GM12892 (cell line): ENCODE measurements at regions not wholly inside any gene's neighbourhood (a gene's known extent, or its start where the extent isn't known, plus 50 kb on each side); places are given as distances from the start of the nearest gene placed in this dataset.
"Not testable (repeated sequence)": the region's sequence is repeated elsewhere in the genome, so short reads cannot be mapped to it uniquely, and the experiment has no call there.

ENCODE experiments used
- DNase-seq: peaks from one replicate; pipeline ENCODE4 v3.0.0; 2011; ENCODE audit not compliant: insufficient read length
- FAIRE-seq: peaks from 2 replicates; lab custom pipeline; 2011; peaks lifted over from hg19 to GRCh38; lab: Jason Lieb, UNC
- POLR2A ChIP-seq: IDR thresholded peaks from 2 replicates; pipeline ENCODE4 v1.6.1; 2011; ENCODE audit warnings: low read depth, low read length, control low read depth
- POLR2AphosphoS5 ChIP-seq: IDR thresholded peaks from 2 replicates; pipeline ENCODE4 v1.6.1; 2011; ENCODE audit warnings: low read depth, low read length, control low read depth
- TAF1 ChIP-seq: IDR thresholded peaks from 2 replicates; pipeline ENCODE4 v1.6.1; 2011; ENCODE audit warnings: low read depth, mild to moderate bottlenecking, control low read depth, low read length, borderline replicate concordance

DNA sequence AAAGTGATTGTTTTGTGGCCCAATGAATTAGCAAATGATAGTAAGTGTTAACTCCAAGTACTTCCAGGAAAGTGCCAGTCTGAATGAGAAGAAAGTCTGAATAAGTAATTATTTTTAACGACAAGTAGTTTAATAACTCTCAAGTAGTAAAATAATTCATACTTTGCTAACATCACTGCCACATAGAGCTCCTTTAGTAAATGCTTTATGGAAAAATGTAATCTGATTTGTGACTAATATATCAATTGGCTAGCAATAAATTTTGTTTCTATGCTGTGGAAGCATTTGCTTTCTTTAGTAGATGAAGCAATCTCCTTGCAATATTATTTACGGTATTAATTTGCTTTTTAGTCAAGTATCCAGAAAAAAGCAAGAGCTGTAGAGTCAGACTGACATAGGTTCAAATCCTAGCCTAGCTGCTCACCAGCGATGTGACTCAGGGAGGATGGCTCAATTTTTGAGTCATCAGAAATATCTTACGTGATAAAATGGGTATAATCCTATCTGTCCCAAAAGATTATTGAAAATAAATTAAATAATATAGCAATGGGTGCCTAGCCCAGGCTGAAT is 329.3 kb downstream of the FGFR2 start:
- DNase-seq (no peak), FAIRE-seq (no peak)
- TF ChIP-seq POLR2A (no peak), POLR2AphosphoS5 (no peak), TAF1 (no peak)

DNA sequence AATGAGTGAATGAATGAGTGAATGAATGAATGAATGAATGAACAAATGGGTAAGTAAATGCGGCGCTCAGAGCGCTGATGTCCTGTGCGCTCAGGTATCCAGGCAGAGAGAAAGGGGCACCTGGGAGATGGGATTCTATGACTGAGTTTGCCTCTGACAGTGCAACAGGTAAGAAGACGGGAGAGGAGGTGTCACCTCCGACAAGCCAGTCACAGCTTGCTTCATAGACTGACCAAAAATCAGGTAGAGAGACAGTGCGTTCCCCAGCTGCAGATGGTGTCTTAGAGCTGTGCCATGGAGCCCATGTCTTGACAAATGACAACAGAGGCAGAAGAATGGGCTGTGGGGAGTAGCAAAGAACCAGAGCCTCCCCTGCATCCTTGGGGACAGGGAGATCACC is 327.3 kb downstream of the FGFR2 start:
- no peak for TF ChIP-seq TAF1
- TF ChIP-seq POLR2AphosphoS5 = no peak
- FAIRE-seq = no peak
- DNase-seq = no peak

- FAIRE-seq (no peak), DNase-seq (no peak)
- TF ChIP-seq POLR2AphosphoS5 (no peak), POLR2A (no peak), TAF1 (no peak)
These were observed 322.2 kb downstream of the FGFR2 start for GRCh38 chr10:121276046-121276445.

DNA sequence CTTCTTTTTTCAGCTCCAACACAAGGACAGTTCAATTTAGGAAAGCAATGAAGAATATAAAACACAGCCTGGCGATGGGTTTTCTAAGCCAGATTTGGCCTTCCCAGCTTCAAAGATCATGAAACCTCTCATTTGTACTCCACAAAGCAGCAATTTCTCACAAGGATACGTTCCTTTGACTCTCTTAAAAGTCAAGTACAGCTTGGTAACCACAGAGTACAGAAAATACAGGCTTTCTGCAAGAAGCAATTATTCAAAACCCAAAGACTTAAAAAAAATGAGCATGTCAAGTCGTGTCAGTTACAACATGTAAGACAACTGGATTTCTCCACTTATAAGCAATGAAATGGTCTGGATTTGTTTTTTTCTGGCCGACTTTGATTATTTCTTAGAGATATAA is 321.4 kb downstream of the FGFR2 start:
- no peak for FAIRE-seq
- no peak for TF ChIP-seq TAF1
- TF ChIP-seq POLR2AphosphoS5 = no peak
- TF ChIP-seq POLR2A = no peak
- DNase-seq = no peak

GRCh38 chr10:121278386-121278785 is 319.9 kb downstream of the FGFR2 start:
- not testable (repeated sequence) for FAIRE-seq, DNase-seq

- FAIRE-seq = no peak
- DNase-seq = no peak
- TF ChIP-seq TAF1 (no peak), POLR2A (no peak), POLR2AphosphoS5 (no peak)
These were observed 316.7 kb downstream of the FGFR2 start for GRCh38 chr10:121281576-121281975.

GRCh38 chr10:121282264-121282663 is 316.0 kb downstream of the FGFR2 start:
- DNase-seq (no peak), FAIRE-seq (no peak)
- TF ChIP-seq POLR2A (no peak), TAF1 (no peak), POLR2AphosphoS5 (no peak)

- TF ChIP-seq POLR2AphosphoS5 (no peak), TAF1 (no peak), POLR2A (no peak)
- DNase-seq (no peak), FAIRE-seq (no peak)
These were observed 315.3 kb downstream of the FGFR2 start for GRCh38 chr10:121282797-121283515.

- DNase-seq (no peak), FAIRE-seq (no peak)
- no peak for TF ChIP-seq TAF1
- TF ChIP-seq POLR2AphosphoS5 = no peak
- TF ChIP-seq POLR2A = no peak
These were observed 313.3 kb downstream of the FGFR2 start for GRCh38 chr10:121284936-121285335.

GRCh38 chr10:121285406-121286196 is 312.6 kb downstream of the FGFR2 start:
- DNase-seq (no peak), FAIRE-seq (no peak)
- TF ChIP-seq POLR2A (no peak), POLR2AphosphoS5 (no peak), TAF1 (no peak)

GRCh38 chr10:121288011-121288410 is 310.2 kb downstream of the FGFR2 start:
- FAIRE-seq (no peak), DNase-seq (no peak)
- TF ChIP-seq POLR2AphosphoS5 (no peak), POLR2A (no peak), TAF1 (no peak)

GRCh38 chr10:121288864-121289661 is 309.2 kb downstream of the FGFR2 start:
- TF ChIP-seq TAF1 (no peak), POLR2AphosphoS5 (no peak), POLR2A (no peak)
- DNase-seq (no peak), FAIRE-seq (no peak)

GRCh38 chr10:121289800-121290199 is 308.4 kb downstream of the FGFR2 start:
- FAIRE-seq = no peak
- no peak for TF ChIP-seq POLR2A
- TF ChIP-seq TAF1 = no peak
- no peak for TF ChIP-seq POLR2AphosphoS5

More at GRCh38 chr10:121289800-121290199, 308.4 kb downstream of the FGFR2 start:
- DNase-seq = no peak
